ENCODE measurements at regions not wholly inside any gene's neighbourhood (a gene's known extent, or its start where the extent isn't known, plus 50 kb on each side); places are given as distances from the start of the nearest gene placed in this dataset.
"Not testable (repeated sequence)": the region's sequence is repeated elsewhere in the genome, so short reads cannot be mapped to it uniquely, and the experiment has no call there.

DNA sequence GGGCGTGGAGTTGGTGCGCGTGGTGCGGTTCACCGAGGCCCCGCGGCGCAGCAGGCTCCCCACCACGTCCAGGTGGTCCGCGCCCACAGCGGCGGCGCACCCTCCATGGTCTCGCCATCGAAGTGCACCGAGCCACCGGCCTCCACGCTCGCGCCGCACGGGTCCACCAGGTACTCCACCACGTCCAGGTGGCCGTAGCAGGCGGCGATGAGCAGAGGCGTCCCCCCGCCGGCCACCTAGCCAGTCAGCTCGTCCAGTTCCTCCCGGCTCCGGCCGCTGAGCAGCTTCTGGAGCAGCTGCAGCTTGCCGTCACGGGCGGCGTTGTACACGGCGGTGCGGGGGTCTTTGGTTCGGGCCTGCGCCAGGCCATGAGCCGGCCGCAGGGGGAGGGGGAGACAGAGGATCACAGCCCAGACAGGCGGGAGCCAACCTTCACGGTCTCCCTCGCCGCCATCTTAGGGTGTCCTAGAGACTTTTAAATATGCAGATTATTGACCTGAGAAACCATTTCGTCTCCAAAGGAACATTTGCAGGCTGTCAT lies 149.8 kb downstream of the POTEC start:
- not testable (repeated sequence) for H3K9ac ChIP-seq; H3K36me3 ChIP-seq; H3K9me3 ChIP-seq (replicated peaks in 1 of 11); H3K4me1 ChIP-seq; H3K4me2 ChIP-seq; H3K27ac ChIP-seq; H3K4me3 ChIP-seq; H3K27me3 ChIP-seq; H4K20me1 ChIP-seq

DNA sequence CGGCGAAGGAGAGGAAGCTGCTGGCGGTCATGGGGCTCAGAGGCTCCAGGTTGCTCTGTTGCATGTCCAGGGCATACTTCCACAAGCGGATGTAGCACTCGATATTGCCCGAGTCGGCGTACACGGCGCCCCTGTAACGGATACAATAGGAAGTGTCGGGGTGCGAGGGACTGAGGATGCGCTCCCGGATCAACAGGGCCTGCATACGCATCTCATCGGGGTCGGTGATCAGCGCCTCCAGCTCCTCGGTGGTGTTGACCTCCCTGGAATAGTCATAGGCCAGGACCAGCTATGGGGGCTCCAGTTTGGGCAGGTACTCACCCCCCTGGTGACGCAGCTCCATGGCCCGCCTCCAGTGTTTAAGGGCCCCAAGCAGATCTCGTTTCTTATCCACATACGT lies 150.8 kb downstream of the POTEC start:
- H3K36me3 ChIP-seq; H3K9ac ChIP-seq; H3K9me3 ChIP-seq (replicated peaks in 1 of 11); H3K4me3 ChIP-seq; H3K27ac ChIP-seq; H3K4me2 ChIP-seq; H3K27me3 ChIP-seq; H3K4me1 ChIP-seq; H4K20me1 ChIP-seq: not testable (repeated sequence)

GRCh38 chr18:14384961-14385360 lies 158.4 kb downstream of the POTEC start:
- not testable (repeated sequence) for H3K27me3 ChIP-seq; H3K4me2 ChIP-seq; H3K4me3 ChIP-seq; H3K9ac ChIP-seq; H3K9me3 ChIP-seq (replicated peaks in 1 of 11); H4K20me1 ChIP-seq; H3K4me1 ChIP-seq; H3K27ac ChIP-seq; H3K36me3 ChIP-seq

DNA sequence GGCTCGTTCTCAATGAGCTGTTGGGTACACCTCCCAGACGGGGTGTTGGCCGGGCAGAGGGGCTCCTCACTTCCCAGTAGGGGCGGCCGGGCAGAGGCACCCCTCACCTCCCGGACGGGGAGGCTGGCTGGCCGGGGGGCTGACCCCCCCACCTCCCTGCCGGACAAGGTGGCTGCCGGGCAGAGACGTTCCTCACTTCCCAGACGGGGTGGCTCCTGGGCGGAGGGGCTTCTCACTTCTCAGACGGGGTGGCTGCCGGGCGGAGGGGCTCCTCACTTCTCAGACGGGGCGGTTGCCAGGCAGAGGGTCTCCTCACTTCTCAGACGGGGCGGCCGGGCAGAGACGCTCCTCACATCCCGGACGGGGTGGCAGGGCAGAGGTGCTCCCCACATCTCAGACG lies 160.7 kb downstream of the POTEC start:
- not testable (repeated sequence) for H3K9ac ChIP-seq; H4K20me1 ChIP-seq; H3K9me3 ChIP-seq (replicated peaks in 1 of 11); H3K27ac ChIP-seq; H3K4me3 ChIP-seq; H3K27me3 ChIP-seq; H3K4me2 ChIP-seq; H3K36me3 ChIP-seq
- H3K4me1 ChIP-seq = peaks cover 0 to 20% (median 0%) of the 10 kb centered on the region in 10 experiments; a peak in 6 of 20 replicates

- not testable (repeated sequence) for H3K9me3 ChIP-seq (replicated peaks in 1 of 11); H3K9ac ChIP-seq; H3K27ac ChIP-seq; H4K20me1 ChIP-seq; H3K36me3 ChIP-seq; H3K27me3 ChIP-seq; H3K4me3 ChIP-seq
- Histone ChIP-seq H3K4me2 (peak overlapping the region in 4 of 11 experiments; percentile 23 to 56 (median 40); a peak in 7 of 22 replicates), H3K4me1 (peaks cover 0 to 20% (median 0%) of the 10 kb centered on the region in 10 experiments; a peak in 6 of 20 replicates)
Observed at GRCh38 chr18:14379489-14379888, 163.9 kb downstream of the POTEC start.

GRCh38 chr18:14378376-14378775 lies 165.0 kb downstream of the POTEC start:
- not testable (repeated sequence) for H3K9ac ChIP-seq; H3K27me3 ChIP-seq; H3K9me3 ChIP-seq (replicated peaks in 1 of 11); H4K20me1 ChIP-seq; H3K27ac ChIP-seq; H3K36me3 ChIP-seq; H3K4me3 ChIP-seq
- Histone ChIP-seq H3K4me1 (peaks cover 0 to 20% (median 0%) of the 10 kb centered on the region in 10 experiments; a peak in 6 of 20 replicates), H3K4me2 (peak overlapping the region in 2 of 11 experiments; percentile 49 to 56; a peak in 2 of 22 replicates)

DNA sequence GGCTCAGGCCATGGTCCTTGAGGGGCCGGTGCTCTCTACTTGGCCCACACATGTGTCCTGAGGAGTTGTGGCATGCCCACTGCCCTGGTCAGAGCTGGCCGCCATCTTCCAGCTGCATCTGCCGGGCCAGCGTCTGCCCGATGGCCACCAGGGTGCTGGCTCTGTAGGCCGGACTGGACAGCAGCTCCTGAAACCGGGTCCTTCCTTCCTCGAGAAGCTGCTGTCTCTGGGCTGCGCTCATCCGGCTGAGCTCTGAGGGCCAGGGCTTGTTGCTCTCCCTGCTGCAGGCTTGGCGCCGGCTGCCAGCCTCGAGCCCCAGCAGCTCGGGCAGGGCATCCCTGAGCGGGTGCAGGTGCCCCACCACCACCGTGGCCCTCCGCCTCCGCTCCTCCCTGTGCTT lies 182.1 kb downstream of the POTEC start:
- H3K4me3 ChIP-seq; H3K9ac ChIP-seq; H3K27ac ChIP-seq; H3K27me3 ChIP-seq; H3K36me3 ChIP-seq; H4K20me1 ChIP-seq; H3K4me2 ChIP-seq; H3K9me3 ChIP-seq (replicated peaks in 1 of 11): not testable (repeated sequence)
- H3K4me1 ChIP-seq = peaks cover 8 to 14% (median 11%) of the 10 kb centered on the region in 10 experiments; a peak in 18 of 20 replicates

GRCh38 chr18:14357553-14358297 lies 185.7 kb downstream of the POTEC start:
- not testable (repeated sequence) for H3K36me3 ChIP-seq; H3K9me3 ChIP-seq (replicated peaks in 1 of 11); H3K27me3 ChIP-seq; H4K20me1 ChIP-seq; H3K4me3 ChIP-seq
- peaks cover 8 to 14% (median 11%) of the 10 kb centered on the region in 10 experiments; a peak in 18 of 20 replicates for H3K4me1 ChIP-seq
- H3K27ac ChIP-seq = peak overlapping the region in 1 of 11 experiments; percentile 2; a peak in 1 of 22 replicates
- peak overlapping the region in 3 of 11 experiments; percentile 26 to 44 (median 43); a peak in 3 of 22 replicates for H3K9ac ChIP-seq
- H3K4me2 ChIP-seq = peak overlapping the region; percentile 46 to 78 (median 63)

DNA sequence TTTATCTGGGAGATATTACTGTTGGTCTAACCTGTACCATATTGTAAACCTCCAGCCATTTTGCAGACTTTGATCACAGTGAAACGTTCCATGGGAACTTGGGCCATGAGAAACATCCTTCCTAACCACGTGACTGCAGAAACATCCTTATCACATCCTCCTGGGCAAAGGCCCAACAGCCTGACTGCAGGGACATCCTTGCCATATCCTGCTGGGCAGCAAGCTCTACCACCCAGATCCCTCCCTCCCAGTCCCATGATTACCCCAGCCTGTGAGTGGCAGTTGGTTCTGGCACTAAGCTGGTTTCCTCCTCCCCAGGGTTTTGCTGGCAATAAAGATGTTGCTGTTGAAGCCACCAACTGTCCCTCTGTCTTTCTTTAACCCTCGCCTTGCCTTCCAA lies 201.2 kb downstream of the POTEC start:
- H4K20me1 ChIP-seq, H3K27ac ChIP-seq, H3K4me3 ChIP-seq, H3K27me3 ChIP-seq, H3K36me3 ChIP-seq, H3K9ac ChIP-seq: not testable (repeated sequence)
- Histone ChIP-seq H3K4me1 (peaks cover 0 to 21% (median 4%) of the 10 kb centered on the region in 10 experiments; a peak in 8 of 20 replicates), H3K4me2 (peak overlapping the region in 4 of 11 experiments; percentile 24 to 40 (median 30); a peak in 7 of 22 replicates), H3K9me3 (replicated peaks in 1 of 11) (peaks cover 15 to 24% (median 21%) of the 10 kb centered on the region in 11 experiments; a peak in 21 of 22 replicates)

GRCh38 chr18:14336017-14336416 lies 203.8 kb upstream of the ZNF519 start:
- not testable (repeated sequence) for H3K27me3 ChIP-seq; H3K9me3 ChIP-seq (replicated peaks in 1 of 11); H4K20me1 ChIP-seq; H3K36me3 ChIP-seq; H3K9ac ChIP-seq; H3K4me2 ChIP-seq; H3K27ac ChIP-seq; H3K4me3 ChIP-seq
- H3K4me1 ChIP-seq = peaks cover 0 to 14% (median 2%) of the 10 kb centered on the region in 10 experiments; a peak in 5 of 20 replicates

- H4K20me1 ChIP-seq; H3K4me1 ChIP-seq; H3K9me3 ChIP-seq (replicated peaks in 1 of 11); H3K9ac ChIP-seq; H3K4me2 ChIP-seq; H3K36me3 ChIP-seq; H3K27ac ChIP-seq; H3K27me3 ChIP-seq; H3K4me3 ChIP-seq: not testable (repeated sequence)
Observed at GRCh38 chr18:14321217-14321616, 189.0 kb upstream of the ZNF519 start.

- not testable (repeated sequence) for H3K27ac ChIP-seq; H3K4me3 ChIP-seq; H3K4me2 ChIP-seq; H3K27me3 ChIP-seq; H3K36me3 ChIP-seq; H3K9me3 ChIP-seq (replicated peaks in 1 of 11); H4K20me1 ChIP-seq; H3K4me1 ChIP-seq; H3K9ac ChIP-seq
Observed at GRCh38 chr18:14301255-14301654, 169.0 kb upstream of the ZNF519 start.

- H3K4me2 ChIP-seq = not testable (repeated sequence)
Observed at GRCh38 chr18:14295081-14295480, 162.8 kb upstream of the ZNF519 start.

More at GRCh38 chr18:14295081-14295480, 162.8 kb upstream of the ZNF519 start:
- not testable (repeated sequence) for H3K27ac ChIP-seq; H3K4me3 ChIP-seq; H3K9ac ChIP-seq; H3K9me3 ChIP-seq (replicated peaks in 1 of 11); H3K36me3 ChIP-seq; H4K20me1 ChIP-seq; H3K4me1 ChIP-seq; H3K27me3 ChIP-seq
